Mucosa of rectum (tissue), 2 donors: ENCODE measurements at regions not wholly inside any gene's neighbourhood (a gene's known extent, or its start where the extent isn't known, plus 50 kb on each side); places are given as distances from the start of the nearest gene placed in this dataset.

Experiments
- H3K27ac ChIP-seq, 2 donors: one replicate each; pipeline ENCODE4 v1.7.0; 2013; ENCODE audit warnings: inconsistent platforms in 2 of 2, low read depth in 2 of 2, low read length in 2 of 2
- H3K27me3 ChIP-seq, 2 donors: one replicate each; pipeline ENCODE4 v1.7.0; 2013; ENCODE audit warnings: low read length in 2 of 2; ENCODE audit not compliant: control insufficient read depth in 2 of 2, insufficient read depth in 2 of 2
- H3K36me3 ChIP-seq, 2 donors: one replicate each; pipeline ENCODE4 v1.7.0; 2013; ENCODE audit warnings: low read length in 2 of 2; ENCODE audit not compliant: control insufficient read depth in 2 of 2, insufficient read depth in 2 of 2
- H3K4me1 ChIP-seq, 2 donors: one replicate each; pipeline ENCODE4 v1.7.0; 2013; ENCODE audit warnings: low read length in 2 of 2, mild to moderate bottlenecking in 1 of 2; ENCODE audit not compliant: control insufficient read depth in 2 of 2, insufficient read depth in 2 of 2
- H3K4me3 ChIP-seq, 2 donors: one replicate each; pipeline ENCODE4 v1.7.0; 2013; ENCODE audit warnings: low read length in 2 of 2
- H3K9ac ChIP-seq, 2 donors: one replicate each; pipeline ENCODE4 v1.7.0; 2013; ENCODE audit warnings: low read length in 2 of 2, low read depth in 1 of 2, mild to moderate bottlenecking in 1 of 2
- H3K9me3 ChIP-seq, 2 donors: one replicate each; pipeline ENCODE4 v1.7.0; 2013; ENCODE audit warnings: low read length in 2 of 2; ENCODE audit not compliant: control insufficient read depth in 2 of 2
- donor health status: healthy.
- donor health status: Normal muscosa, but diverticular disease.

DNA sequence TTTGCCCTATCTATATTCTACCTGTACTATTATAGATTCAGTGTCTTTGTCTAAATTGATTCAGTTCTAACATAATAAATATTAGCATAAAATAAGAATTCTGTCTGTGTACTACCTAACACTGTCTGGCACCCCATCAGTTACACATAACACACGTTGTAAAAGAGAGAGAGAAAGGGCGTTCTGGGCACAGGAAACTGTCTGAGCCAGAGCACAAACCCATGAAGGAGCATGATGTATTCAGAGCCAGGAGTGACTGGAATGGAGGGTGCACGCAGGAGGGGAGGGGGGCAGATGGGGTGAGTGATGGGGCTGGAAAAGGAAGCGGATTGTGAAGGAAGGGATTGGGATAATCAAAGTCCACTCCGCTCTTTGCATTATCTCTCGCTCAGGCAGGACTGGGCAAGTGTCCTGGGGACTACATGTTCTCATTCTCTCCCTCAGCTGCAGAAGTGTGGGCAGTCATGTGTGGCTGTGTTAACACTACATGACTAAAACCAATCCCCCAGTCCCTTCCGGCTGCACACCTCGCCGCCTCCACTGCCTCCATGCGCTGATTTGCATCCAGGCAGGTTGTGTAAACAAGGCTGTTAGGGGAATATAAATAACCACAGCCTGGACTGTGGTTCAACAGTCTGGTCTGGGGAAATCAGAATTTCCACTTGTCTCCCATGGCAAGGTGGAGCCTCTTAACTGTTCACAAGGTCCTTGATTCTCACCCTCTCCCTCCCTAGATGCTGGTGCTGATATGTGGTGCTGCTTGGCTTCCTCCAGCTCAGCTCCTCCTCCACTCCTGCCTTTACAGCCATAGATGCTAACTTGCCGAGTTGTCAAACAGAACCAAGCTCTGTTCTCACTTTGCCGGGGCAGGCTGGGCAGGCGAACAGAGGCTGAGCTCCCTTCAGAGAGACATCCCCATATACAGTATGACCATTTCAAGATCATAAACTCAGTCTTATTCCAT, 367.5 kb upstream of the BRINP1 start:
- Histone ChIP-seq H3K4me1 (no peaks in the 10 kb centered on the region), H3K4me3 (no peak overlapping the region), H3K27me3 (no peaks in the 10 kb centered on the region), H3K9me3 (no peaks in the 10 kb centered on the region), H3K36me3 (no peaks in the 10 kb centered on the region), H3K27ac (no peak overlapping the region), H3K9ac (no peak overlapping the region)

DNA sequence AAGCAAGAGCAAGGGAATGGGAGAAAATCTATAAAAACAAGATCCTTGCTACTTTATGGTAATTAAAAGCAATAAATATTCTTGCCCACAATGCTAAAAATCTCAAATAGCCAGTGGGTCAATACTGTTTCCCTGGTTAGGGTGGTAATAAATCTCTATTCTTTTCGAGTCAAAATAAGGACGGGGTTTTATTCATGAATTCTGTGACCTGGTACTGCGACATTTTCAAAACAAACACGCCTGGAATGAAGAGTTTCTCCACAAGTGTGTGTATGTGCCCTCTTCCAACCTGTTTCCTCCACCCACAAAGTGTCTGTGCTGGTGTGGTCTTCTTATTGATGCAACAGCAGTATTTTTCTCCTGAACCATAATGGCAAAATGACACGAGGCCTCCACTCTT, 358.8 kb upstream of the BRINP1 start:
- Histone ChIP-seq H3K36me3 (no peaks in the 10 kb centered on the region), H3K4me3 (no peak overlapping the region), H3K27ac (no peak overlapping the region), H3K27me3 (no peaks in the 10 kb centered on the region), H3K9ac (no peak overlapping the region), H3K4me1 (no peaks in the 10 kb centered on the region), H3K9me3 (no peaks in the 10 kb centered on the region)

DNA sequence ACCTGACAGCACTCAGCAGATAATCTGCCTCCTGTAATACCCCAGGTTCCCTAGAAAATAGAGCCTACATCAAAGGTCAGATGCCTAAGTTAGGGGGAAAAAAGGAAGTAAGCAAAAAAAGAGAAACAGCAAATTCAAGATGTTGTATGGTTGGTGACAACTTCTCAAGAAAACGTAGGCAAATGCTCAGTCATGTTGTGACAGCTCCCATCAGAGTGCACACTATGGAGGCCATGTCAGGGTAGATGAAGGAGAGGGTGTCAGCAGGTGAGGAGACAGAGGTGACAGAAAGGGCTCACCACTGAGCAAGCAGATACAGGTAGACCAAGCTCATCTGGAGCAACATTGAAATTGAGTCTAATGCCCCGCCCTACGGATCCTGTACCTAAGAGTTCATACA, 356.8 kb upstream of the BRINP1 start:
- Histone ChIP-seq H3K27me3 (no peaks in the 10 kb centered on the region), H3K36me3 (no peaks in the 10 kb centered on the region), H3K9ac (no peak overlapping the region), H3K4me1 (no peaks in the 10 kb centered on the region), H3K27ac (no peak overlapping the region), H3K9me3 (no peaks in the 10 kb centered on the region), H3K4me3 (no peak overlapping the region)

DNA sequence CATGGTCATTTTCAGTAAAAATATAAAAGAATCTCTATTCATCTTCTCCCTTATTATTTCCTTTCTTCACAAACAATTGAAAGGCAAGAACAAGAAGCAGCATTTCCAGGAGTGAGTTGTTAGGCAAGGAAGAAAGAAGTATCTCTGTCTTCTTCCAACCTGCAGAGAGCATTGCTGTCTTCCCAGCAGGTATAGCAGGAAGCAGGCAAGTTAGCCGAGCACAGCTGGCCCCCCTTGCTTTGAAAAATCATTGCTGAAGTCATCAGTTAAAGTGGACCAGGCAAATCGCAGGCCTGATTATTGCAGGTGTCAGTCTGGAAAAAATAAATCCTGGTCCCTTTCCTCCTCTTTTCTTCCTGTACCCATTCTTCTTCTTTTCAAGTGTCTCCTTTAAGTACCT, 353.1 kb upstream of the BRINP1 start:
- Histone ChIP-seq H3K27ac (no peak overlapping the region), H3K36me3 (no peaks in the 10 kb centered on the region), H3K9ac (no peak overlapping the region), H3K4me1 (no peaks in the 10 kb centered on the region), H3K9me3 (no peaks in the 10 kb centered on the region), H3K4me3 (no peak overlapping the region), H3K27me3 (no peaks in the 10 kb centered on the region)

DNA sequence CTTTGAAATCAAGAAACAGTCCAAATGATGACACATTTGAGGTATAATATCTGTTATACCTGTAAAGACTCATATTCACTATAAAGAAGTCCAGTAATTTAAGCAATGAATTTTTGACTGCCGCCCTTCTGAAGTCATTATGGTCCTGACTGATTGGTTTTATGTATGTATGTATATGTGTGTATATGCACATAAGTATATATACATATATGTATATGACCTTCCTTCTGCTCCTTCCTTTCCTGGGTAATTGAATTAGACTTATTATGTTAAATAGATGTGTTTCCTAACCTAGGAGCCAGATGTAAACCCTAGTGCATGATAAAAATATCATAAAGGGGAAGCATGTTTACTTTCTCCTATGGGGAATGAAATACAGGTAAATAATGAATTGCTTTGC, 343.1 kb upstream of the BRINP1 start:
- Histone ChIP-seq H3K4me1 (no peaks in the 10 kb centered on the region), H3K9ac (no peak overlapping the region), H3K36me3 (no peaks in the 10 kb centered on the region), H3K4me3 (no peak overlapping the region), H3K27ac (no peak overlapping the region), H3K9me3 (no peaks in the 10 kb centered on the region), H3K27me3 (no peaks in the 10 kb centered on the region)

DNA sequence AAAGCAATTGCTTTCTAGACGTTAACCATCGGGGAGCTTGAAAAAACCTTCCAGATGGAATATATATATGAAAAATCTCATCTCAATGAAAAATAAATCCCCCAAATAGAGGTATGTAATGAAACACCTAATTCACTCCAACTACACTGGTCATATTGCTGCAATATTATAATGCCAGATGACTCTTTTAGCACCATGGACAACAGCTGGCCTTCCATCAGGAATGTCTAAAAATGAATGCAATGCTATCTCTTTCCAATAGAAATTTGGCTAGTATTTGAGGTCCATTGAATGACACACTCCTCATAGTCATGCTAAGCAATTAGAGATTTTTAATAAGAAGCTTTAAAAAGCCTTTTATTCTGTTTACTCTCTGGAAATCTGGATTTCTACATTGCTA, 340.2 kb upstream of the BRINP1 start:
- no peak overlapping the region for H3K4me3 ChIP-seq
- H3K9ac ChIP-seq: no peak overlapping the region
- no peaks in the 10 kb centered on the region for H3K9me3 ChIP-seq
- no peak overlapping the region for H3K27ac ChIP-seq
- no peaks in the 10 kb centered on the region for H3K4me1 ChIP-seq
- no peaks in the 10 kb centered on the region for H3K27me3 ChIP-seq
- no peaks in the 10 kb centered on the region for H3K36me3 ChIP-seq

DNA sequence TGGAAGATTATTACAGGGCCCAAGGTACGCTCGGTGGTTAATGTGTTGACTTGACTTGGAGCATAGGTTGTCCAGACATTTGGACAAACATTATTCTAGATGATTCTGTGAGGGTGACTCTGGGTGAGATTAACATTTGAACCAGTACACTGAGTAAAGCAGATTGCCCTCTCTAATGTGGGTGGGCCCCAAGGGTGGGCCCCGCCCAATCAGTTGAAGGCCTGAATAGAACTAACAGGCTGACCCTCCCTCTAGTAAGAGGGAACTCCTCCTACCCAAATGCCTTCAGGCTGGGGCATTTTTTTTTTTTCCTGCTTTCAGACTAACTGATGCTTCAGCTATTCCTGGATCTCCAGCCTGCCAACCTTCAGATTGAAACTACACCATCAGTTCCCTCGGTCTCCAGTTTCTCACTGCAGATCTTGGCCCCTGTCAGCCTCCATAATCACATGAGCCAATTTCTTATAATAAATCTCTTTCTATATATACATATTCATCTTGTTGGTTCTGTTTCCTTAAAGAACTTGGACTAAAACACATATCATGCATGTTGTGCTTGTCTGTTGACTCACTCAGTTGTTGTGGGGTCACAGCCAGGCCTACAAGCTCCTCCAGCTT, 338.1 kb upstream of the BRINP1 start:
- no peaks in the 10 kb centered on the region for H3K4me1 ChIP-seq
- H3K27me3 ChIP-seq: no peaks in the 10 kb centered on the region
- no peak overlapping the region for H3K4me3 ChIP-seq
- H3K27ac ChIP-seq: no peak overlapping the region
- no peaks in the 10 kb centered on the region for H3K9me3 ChIP-seq
- H3K36me3 ChIP-seq: no peaks in the 10 kb centered on the region
- no peak overlapping the region for H3K9ac ChIP-seq

DNA sequence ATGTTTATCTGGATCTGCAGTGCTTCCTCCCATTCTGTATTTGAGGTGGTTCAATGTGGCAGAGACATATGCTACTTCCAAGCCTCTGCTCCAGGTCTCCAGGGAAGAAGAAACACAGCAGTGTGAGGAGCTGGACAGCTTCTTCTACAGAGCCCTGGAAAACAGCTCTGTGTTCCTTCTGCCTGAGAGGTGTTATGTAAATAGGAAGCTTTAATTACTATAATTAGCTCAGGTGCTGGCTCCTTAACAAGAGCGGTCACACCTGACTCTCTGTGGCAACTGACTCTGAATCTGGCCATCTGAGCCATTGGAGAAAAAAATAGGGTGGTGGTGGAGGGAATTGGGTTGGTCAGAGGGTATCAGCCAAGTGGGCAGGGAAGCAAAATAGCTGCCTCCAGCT, 332.4 kb upstream of the BRINP1 start:
- Histone ChIP-seq H3K36me3 (no peaks in the 10 kb centered on the region), H3K27me3 (no peaks in the 10 kb centered on the region), H3K27ac (no peak overlapping the region), H3K9me3 (no peaks in the 10 kb centered on the region), H3K4me3 (no peak overlapping the region), H3K9ac (no peak overlapping the region), H3K4me1 (no peaks in the 10 kb centered on the region)

DNA sequence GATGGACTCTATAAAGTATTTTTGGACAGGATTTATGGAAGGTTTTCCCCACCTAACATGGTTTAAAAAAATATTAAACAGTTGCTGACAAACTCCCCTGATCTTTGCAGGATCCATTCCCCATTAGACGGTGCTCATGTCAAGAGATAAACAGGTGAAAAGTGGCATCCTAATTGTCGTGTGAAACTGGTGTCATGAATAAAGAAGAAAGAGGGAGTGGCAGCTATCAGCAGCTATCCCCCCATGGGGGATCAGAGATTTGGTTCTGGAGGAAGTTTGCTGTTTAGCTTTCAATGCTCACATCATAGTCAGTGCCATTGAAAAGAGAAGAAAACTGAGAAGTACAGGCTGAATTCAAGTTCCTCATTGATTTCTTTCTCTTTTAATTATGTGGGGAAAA, 329.3 kb upstream of the BRINP1 start:
- Histone ChIP-seq H3K36me3 (no peaks in the 10 kb centered on the region), H3K27me3 (no peaks in the 10 kb centered on the region), H3K4me1 (no peaks in the 10 kb centered on the region), H3K4me3 (no peak overlapping the region), H3K9ac (no peak overlapping the region), H3K27ac (no peak overlapping the region), H3K9me3 (no peaks in the 10 kb centered on the region)

DNA sequence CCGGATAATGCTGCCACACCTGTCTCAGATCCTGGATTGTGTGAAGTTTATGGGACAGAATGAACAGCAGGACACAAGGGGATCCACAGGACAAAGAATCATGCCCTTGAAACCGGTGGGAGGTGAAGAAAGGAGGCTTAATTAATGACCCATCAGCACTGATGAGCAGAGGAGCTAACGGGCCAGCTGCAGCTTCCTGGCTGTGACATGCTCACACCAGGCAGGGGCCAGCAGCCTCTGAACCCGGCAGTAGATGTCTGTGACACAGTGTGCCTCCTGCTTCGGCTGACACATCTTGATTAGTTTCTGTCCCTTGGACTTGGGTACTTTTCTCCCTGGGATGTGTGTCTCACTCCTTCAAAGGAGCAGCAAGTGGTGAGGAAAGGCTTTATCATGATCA, 328.8 kb upstream of the BRINP1 start:
- Histone ChIP-seq H3K4me1 (no peaks in the 10 kb centered on the region), H3K36me3 (no peaks in the 10 kb centered on the region), H3K4me3 (no peak overlapping the region)

More for the DNA sequence above, 328.8 kb upstream of the BRINP1 start:
- H3K9ac ChIP-seq: no peak overlapping the region
- no peak overlapping the region for H3K27ac ChIP-seq
- H3K27me3 ChIP-seq: no peaks in the 10 kb centered on the region
- H3K9me3 ChIP-seq: no peaks in the 10 kb centered on the region
